GM12878 (cell line): ENCODE measurements at regions not wholly inside any gene's neighbourhood (a gene's known extent, or its start where the extent isn't known, plus 50 kb on each side); places are given as distances from the start of the nearest gene placed in this dataset.

ENCODE experiments used
- EZH2 ChIP-seq: IDR thresholded peaks from 2 replicates; pipeline ENCODE4 v1.6.1; 2012; ENCODE audit warnings: low read depth, mild to moderate bottlenecking, control low read depth, inconsistent platforms, low read length, borderline replicate concordance; ENCODE audit not compliant: control insufficient read depth
- RCOR1 ChIP-seq: conservative IDR thresholded peaks from 2 replicates; pipeline ENCODE4 v1.6.1; 2012; ENCODE audit warnings: low read depth, low read length, improper control_type of control experiment
- SUZ12 ChIP-seq: fragments of 200-600 bp; sonication (generic); IDR thresholded peaks from one replicate; pipeline ENCODE4 v1.6.1; 2018; ENCODE audit warnings: antibody characterized with exemption, mild to moderate bottlenecking; ENCODE audit not compliant: unreplicated experiment
- YBX1 ChIP-seq: fragments of 450-650 bp; IDR thresholded peaks from 2 replicates; pipeline ENCODE4 v1.6.1; 2016; ENCODE audit warnings: antibody characterized with exemption
- ZNF274 ChIP-seq: IDR thresholded peaks from one replicate; pipeline ENCODE4 v1.8.0; 2011; ENCODE audit not compliant: insufficient read length, insufficient read depth
- TF ChIP-seq, protein P1 (sequence below): IDR thresholded peaks from 2 replicates; pipeline ENCODE4 v1.6.1; 2011; ENCODE audit warnings: borderline replicate concordance, low read depth, mild to moderate bottlenecking, moderate library complexity, low read length; ENCODE audit not compliant: insufficient read depth, poor library complexity, severe bottlenecking

DNA sequence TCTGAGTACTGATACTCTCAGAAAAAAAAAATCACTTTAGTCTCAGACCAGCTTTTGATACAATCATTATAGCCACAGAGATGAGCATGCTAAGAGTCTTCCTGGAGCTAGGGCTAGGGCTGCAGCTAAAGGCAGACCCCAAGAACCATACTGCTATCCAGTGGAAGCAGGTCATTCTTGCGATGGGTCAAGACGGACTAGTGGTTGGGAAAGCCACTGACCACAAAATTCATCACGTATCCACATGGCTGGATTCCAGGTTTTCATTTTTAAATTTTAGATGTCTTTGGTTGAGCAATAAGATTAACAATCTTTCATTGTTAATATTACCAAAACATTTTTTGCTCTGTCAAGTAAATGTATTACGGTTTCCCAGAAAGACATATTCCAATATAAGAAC is 598.1 kb downstream of the DNAH5 start:
- TF ChIP-seq, protein P1, sequence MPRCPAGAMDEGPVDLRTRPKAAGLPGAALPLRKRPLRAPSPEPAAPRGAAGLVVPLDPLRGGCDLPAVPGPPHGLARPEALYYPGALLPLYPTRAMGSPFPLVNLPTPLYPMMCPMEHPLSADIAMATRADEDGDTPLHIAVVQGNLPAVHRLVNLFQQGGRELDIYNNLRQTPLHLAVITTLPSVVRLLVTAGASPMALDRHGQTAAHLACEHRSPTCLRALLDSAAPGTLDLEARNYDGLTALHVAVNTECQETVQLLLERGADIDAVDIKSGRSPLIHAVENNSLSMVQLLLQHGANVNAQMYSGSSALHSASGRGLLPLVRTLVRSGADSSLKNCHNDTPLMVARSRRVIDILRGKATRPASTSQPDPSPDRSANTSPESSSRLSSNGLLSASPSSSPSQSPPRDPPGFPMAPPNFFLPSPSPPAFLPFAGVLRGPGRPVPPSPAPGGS = no peak
- no peak for TF ChIP-seq EZH2
- no peak for TF ChIP-seq ZNF274
- TF ChIP-seq YBX1 = no peak
- no peak for TF ChIP-seq SUZ12
- no peak for TF ChIP-seq RCOR1
